K562 (cell line): ENCODE measurements at regions not wholly inside any gene's neighbourhood (a gene's known extent, or its start where the extent isn't known, plus 50 kb on each side); places are given as distances from the start of the nearest gene placed in this dataset.
A peak's percentile ranks its signal among the peaks of the same experiment; 100 is the strongest.
"Not testable (repeated sequence)": the region's sequence is repeated elsewhere in the genome, so short reads cannot be mapped to it uniquely, and the experiment has no call there.

Source experiments
- ATAC-seq: fragments of 200-7000 bp; cut with Tn5 transposase; 3 replicates; pipeline ENCODE4 v1.9.1; 2020; ENCODE audit warnings: moderate library complexity
- BruUV-seq: library from RNA; stranded (reverse); fragments of 400-500 nt; replicated peaks from 2 replicates; lab custom pipeline; 2021; lab: Mats Ljungman, UMichigan
- CTCF ChIA-PET: fragments of 300-600 bp; formaldehyde crosslinking; extraction: SDS; loops from one replicate; lab custom pipeline; 2021; ENCODE audit warnings: low intra/inter-chr PET ratio; lab: Yijun Ruan, JAX
- POLR2A ChIA-PET: fragments of 300-600, 350-650 bp; sonication (Branson Sonifier 250); formaldehyde crosslinking; extraction: SDS; loops from one replicate; lab custom pipeline; 2021; ENCODE audit warnings: antibody characterized with exemption, inconsistent platforms; lab: Yijun Ruan, JAX
- DNase-seq, 4 experiments: peaks; one replicate each; pipeline versions ENCODE4 v3.0.0 to v3.0.0-alpha.2; 2011 to 2018; ENCODE audit warnings: low spot score in 3 of 4, mixed read lengths in 3 of 4; ENCODE audit errors: extremely low read depth in 1 of 4
- FAIRE-seq: peaks from 2 replicates; lab custom pipeline; 2011; peaks lifted over from hg19 to GRCh38; lab: Jason Lieb, UNC
- H2AFZ ChIP-seq: 2 replicates; pipeline ENCODE4 v1.6.0; 2011; ENCODE audit warnings: low read depth, low read length, control low read depth, inconsistent platforms
- H3K27ac ChIP-seq: fragments of 200-600 bp; 3 replicates; pipeline ENCODE4 v1.8.0; 2011; ENCODE audit warnings: low read depth, mild to moderate bottlenecking, control low read depth, inconsistent platforms, low read length, moderate library complexity, mixed read lengths; ENCODE audit errors: extremely low read depth
- H3K27me3 ChIP-seq, 2 experiments: fragments of 300-600 bp in 1 of 2; 2 replicates in 1 of 2; 3 replicates in 1 of 2; pipeline versions ENCODE4 v1.6.0 to v1.8.0; 2011; ENCODE audit warnings: inconsistent platforms in 2 of 2, low read length in 2 of 2, mild to moderate bottlenecking in 1 of 2, mixed read lengths in 1 of 2, moderate library complexity in 1 of 2; ENCODE audit not compliant: control insufficient read depth in 2 of 2, insufficient read depth in 2 of 2
- H3K36me3 ChIP-seq: fragments of 300-600 bp; 3 replicates; pipeline ENCODE4 v1.8.0; 2011; ENCODE audit warnings: mild to moderate bottlenecking, low read length, inconsistent platforms; ENCODE audit not compliant: control insufficient read depth, insufficient read depth
- H3K4me1 ChIP-seq, 2 experiments: fragments of 200-600 bp in 1 of 2; replicated peaks in 1 of 2; 2 replicates in 1 of 2; 3 replicates in 1 of 2; pipeline versions ENCODE4 v1.5.1 to v1.8.0; 2011; ENCODE audit warnings: inconsistent platforms in 2 of 2, low read length in 2 of 2, mild to moderate bottlenecking in 1 of 2, mixed read lengths in 1 of 2, moderate library complexity in 1 of 2; ENCODE audit not compliant: control insufficient read depth in 2 of 2, insufficient read depth in 2 of 2
- H3K4me2 ChIP-seq: 2 replicates; pipeline ENCODE4 v1.6.1; 2011; ENCODE audit warnings: low read length, control low read depth, inconsistent platforms, mixed read lengths; ENCODE audit not compliant: insufficient read depth
- H3K4me3 ChIP-seq: fragments of 200-600 bp; sonication (generic), shearing (Covaris generic); 2 replicates; pipeline ENCODE4 v1.5.1; 2016; ENCODE audit warnings: control low read depth, inconsistent platforms
- H3K79me2 ChIP-seq: fragments of 200-600 bp; 3 replicates; pipeline ENCODE4 v1.8.0; 2011; ENCODE audit warnings: low read length, inconsistent platforms; ENCODE audit not compliant: control insufficient read depth, insufficient read depth
- H3K9ac ChIP-seq, 2 experiments: 2 replicates each; pipeline versions ENCODE4 v1.6.0 to v1.6.1; 2011; ENCODE audit warnings: low read depth in 2 of 2, low read length in 2 of 2, control low read depth in 1 of 2, inconsistent platforms in 1 of 2, mild to moderate bottlenecking in 1 of 2, mixed read lengths in 1 of 2; ENCODE audit not compliant: insufficient read depth in 1 of 2
- H3K9me1 ChIP-seq: one replicate; pipeline ENCODE4 v1.6.0; 2011; ENCODE audit warnings: inconsistent platforms, mild to moderate bottlenecking, low read length, moderate library complexity; ENCODE audit not compliant: control insufficient read depth, insufficient read depth
- H3K9me3 ChIP-seq: replicated peaks from 2 replicates; pipeline ENCODE4 v1.5.1; 2011; ENCODE audit warnings: low read depth, low read length, inconsistent platforms; ENCODE audit not compliant: control insufficient read depth, insufficient read depth
- H4K20me1 ChIP-seq: replicated peaks from 2 replicates; pipeline ENCODE4 v1.6.1; 2011; ENCODE audit warnings: low read length, inconsistent platforms, mixed read lengths; ENCODE audit not compliant: control insufficient read depth, insufficient read depth
- FOXP1 ChIP-seq: sonication (generic); formaldehyde crosslinking; IDR thresholded peaks from 2 replicates; pipeline ENCODE4 v1.8.0; 2022; ENCODE audit warnings: mild to moderate bottlenecking, missing genetic modification reagents
- HSF4 ChIP-seq: fragments of 250-450 bp; sonication (Bioruptor Pico); IDR thresholded peaks from 2 replicates; pipeline ENCODE4 v2.1.2; 2022; ENCODE audit warnings: mild to moderate bottlenecking, moderate library complexity, borderline replicate concordance
- MCM7 ChIP-seq, 2 experiments: fragments of 450-650 bp; IDR thresholded peaks; 2 replicates each; pipeline ENCODE4 v1.6.1; 2016 to 2018
- MECOM ChIP-seq: fragments of 250-450 bp; sonication (Bioruptor Pico); IDR thresholded peaks from 2 replicates; pipeline ENCODE4 v1.8.0; 2022; ENCODE audit warnings: inconsistent platforms
- RBM17 ChIP-seq: fragments of 200-400 bp; formaldehyde crosslinking; IDR thresholded peaks from 2 replicates; pipeline ENCODE4 v1.6.1; 2017; ENCODE audit warnings: low read depth, mild to moderate bottlenecking, low read length, borderline replicate concordance
- ZNF174 ChIP-seq: fragments of 250-450 bp; sonication (Bioruptor Pico); IDR thresholded peaks from 2 replicates; pipeline ENCODE4 v1.4.0; 2020; ENCODE audit warnings: mild to moderate bottlenecking
- WGBS: fragments of 100-300 bp; shearing (Covaris generic); methylation state at CpG from one replicate; pipeline ENCODE4 v1.1.6; 2016; ENCODE audit warnings: low coverage, mixed read lengths; ENCODE audit not compliant: insufficient coverage; ENCODE audit errors: missing lambda C conversion rate; 5-methylcytosine and 5-hydroxymethylcytosine counted together
- in situ Hi-C: fragments of 300-500 bp; cut with MboI; formaldehyde crosslinking; loops from 4 replicates; pipeline ENCODE4 v1.15.0; 2018; ENCODE audit warnings: inconsistent platforms, mixed read lengths
- intact Hi-C: fragments of 100-400 bp; cut with micrococcal nuclease; formaldehyde crosslinking; loops from 2 replicates; pipeline ENCODE4 v1.14.2; 2022
- TF ChIP-seq, protein P1 (sequence below): fragments of 450-650 bp; IDR thresholded peaks from 2 replicates; pipeline ENCODE4 v1.6.1; 2017; ENCODE audit warnings: antibody characterized with exemption
- TF ChIP-seq, protein P2 (sequence below): fragments of 450-650 bp; formaldehyde crosslinking; IDR thresholded peaks from 2 replicates; pipeline ENCODE4 v1.4.0; 2022; ENCODE audit warnings: mild to moderate bottlenecking, moderate library complexity
- TF ChIP-seq, protein P3 (sequence below): fragments of 250-450 bp; sonication (Bioruptor Pico); IDR thresholded peaks from 2 replicates; pipeline ENCODE4 v1.8.0; 2022; ENCODE audit warnings: inconsistent platforms

DNA sequence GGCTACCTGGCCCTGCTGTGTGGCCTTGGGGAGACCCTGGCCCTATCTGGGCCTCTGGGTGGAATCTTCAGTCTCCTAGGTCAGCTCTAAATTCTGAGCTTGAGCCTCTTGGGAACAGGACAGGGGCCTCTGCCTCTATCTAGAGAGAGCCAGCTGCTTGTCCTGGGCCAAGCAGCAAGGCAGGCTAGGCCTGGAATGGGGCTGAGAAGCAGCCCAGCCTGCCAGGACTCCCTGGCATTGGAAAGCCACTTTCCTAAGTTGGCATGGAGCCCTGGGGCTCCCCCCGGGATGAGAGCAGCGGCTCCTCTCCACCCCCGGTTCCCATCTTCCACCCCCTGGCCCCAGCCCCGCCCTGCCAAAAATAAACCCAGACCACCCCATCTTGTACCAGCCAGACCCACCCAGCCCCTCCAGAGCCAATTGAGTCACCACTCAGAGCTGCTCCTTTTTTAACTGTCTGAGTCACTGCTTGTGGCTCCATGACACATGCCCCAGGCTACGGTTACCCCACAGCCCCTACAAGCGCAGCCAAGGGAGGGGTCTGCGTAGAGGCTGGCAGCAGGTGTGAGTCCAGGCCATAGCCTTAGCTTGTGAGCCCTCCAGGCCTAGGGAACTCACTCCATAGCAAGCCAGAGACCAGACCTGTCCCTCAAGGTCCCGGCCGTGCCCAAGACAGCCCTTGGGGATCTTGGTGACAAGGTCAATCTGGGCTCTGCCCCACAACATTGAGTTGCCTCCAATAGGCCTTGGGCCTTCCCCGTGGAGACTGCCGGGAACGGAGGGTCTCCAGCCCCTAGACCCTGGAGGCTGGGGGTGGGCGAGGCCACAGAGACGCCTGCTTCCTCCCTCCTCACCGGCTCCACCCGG is 189.7 kb downstream of the TBC1D2B start:
- H3K9ac ChIP-seq, in situ Hi-C loops, DNase-seq, POLR2A ChIA-PET, H3K79me2 ChIP-seq, BruUV-seq, H3K27ac ChIP-seq, H3K9me1 ChIP-seq, H3K4me3 ChIP-seq, H4K20me1 ChIP-seq, H2AFZ ChIP-seq, CTCF ChIA-PET, H3K9me3 ChIP-seq, H3K4me1 ChIP-seq, intact Hi-C loops, ATAC-seq, H3K36me3 ChIP-seq, H3K4me2 ChIP-seq: not testable (repeated sequence)
- FAIRE-seq: peak; percentile 63
- WGBS: 4% methylated on average over 5 of the region's 16 CpGs
- H3K27me3 ChIP-seq: peaks cover 0 to 16% of the 10 kb centered on the region in 2 experiments; a peak in 1 of 5 replicates

DNA sequence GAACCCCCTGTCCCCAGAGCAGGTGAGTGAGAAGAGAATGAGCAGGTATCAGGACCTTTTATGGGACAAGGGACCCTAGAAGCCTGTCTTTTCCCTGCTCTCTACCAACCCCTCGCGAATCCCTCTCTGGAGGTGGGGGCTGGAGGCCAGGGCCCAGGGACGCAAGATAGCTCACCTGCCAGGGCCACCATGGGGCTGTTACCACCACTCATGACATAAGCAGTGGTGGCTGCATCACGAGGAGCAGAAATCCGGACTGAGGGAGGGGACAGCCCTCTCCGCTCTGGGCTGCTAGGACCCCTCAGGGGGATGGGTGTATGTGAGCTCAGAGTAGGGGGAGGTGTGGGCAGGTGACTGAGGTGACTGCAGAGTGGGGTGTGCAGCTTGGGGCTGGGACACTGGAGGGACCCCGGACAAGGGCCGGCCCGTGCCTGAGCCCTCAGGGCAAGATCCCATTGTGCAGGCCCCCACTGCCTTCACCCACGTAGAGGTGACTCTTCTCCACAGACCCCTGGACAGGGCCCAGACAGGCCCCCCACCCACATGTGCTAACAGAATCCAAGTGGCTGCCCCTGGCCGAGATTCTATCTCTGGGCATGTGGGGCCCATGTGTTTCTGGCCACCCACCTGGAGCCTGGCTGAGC is 190.6 kb downstream of the TBC1D2B start:
- POLR2A ChIA-PET: interaction anchor here (0.6 kb wide), 1 partner anchor 1567 kb away, joined by 3 read pairs; no protein-coding TSS in a partner anchor
- no TSS peak for BruUV-seq
- no peaks in the 10 kb centered on the region for H4K20me1 ChIP-seq
- H3K9ac ChIP-seq: no peak overlapping the region
- H3K9me1 ChIP-seq: no peaks in the 10 kb centered on the region
- no peak overlapping the region for H3K4me3 ChIP-seq
- H2AFZ ChIP-seq: no peak overlapping the region
- H3K4me2 ChIP-seq: no peak overlapping the region
- H3K9me3 ChIP-seq: no peaks in the 10 kb centered on the region
- no peak overlapping the region for H3K27ac ChIP-seq
- no peak for FAIRE-seq
- H3K36me3 ChIP-seq: no peaks in the 10 kb centered on the region
- 17% methylated on average over 6 of the region's 11 CpGs for WGBS
- no peak for DNase-seq
- no peak for ATAC-seq
- no peaks in the 10 kb centered on the region for H3K79me2 ChIP-seq
- H3K4me1 ChIP-seq: peaks cover 0 to 5% of the 10 kb centered on the region in 2 experiments; a peak in 2 of 5 replicates
- intact Hi-C loops: no loop called here
- CTCF ChIA-PET: no interaction called here
- peaks cover 0 to 20% of the 10 kb centered on the region in 2 experiments; a peak in 1 of 5 replicates for H3K27me3 ChIP-seq
- in situ Hi-C loops: no loop called here
- TF ChIP-seq MCM7 (IDR thresholded peaks at IDR 0.05): no peak
- no peak for TF ChIP-seq MECOM
- TF ChIP-seq, protein P1, sequence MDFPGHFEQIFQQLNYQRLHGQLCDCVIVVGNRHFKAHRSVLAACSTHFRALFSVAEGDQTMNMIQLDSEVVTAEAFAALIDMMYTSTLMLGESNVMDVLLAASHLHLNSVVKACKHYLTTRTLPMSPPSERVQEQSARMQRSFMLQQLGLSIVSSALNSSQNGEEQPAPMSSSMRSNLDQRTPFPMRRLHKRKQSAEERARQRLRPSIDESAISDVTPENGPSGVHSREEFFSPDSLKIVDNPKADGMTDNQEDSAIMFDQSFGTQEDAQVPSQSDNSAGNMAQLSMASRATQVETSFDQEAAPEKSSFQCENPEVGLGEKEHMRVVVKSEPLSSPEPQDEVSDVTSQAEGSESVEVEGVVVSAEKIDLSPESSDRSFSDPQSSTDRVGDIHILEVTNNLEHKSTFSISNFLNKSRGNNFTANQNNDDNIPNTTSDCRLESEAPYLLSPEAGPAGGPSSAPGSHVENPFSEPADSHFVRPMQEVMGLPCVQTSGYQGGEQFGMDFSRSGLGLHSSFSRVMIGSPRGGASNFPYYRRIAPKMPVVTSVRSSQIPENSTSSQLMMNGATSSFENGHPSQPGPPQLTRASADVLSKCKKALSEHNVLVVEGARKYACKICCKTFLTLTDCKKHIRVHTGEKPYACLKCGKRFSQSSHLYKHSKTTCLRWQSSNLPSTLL: no peak
- no peak for TF ChIP-seq FOXP1 (CRISPR knock-in tag)
- no peak for TF ChIP-seq ZNF174
- no peak for TF ChIP-seq RBM17
- no peak for TF ChIP-seq HSF4 (CRISPR knock-in tag)
- TF ChIP-seq, protein P2, sequence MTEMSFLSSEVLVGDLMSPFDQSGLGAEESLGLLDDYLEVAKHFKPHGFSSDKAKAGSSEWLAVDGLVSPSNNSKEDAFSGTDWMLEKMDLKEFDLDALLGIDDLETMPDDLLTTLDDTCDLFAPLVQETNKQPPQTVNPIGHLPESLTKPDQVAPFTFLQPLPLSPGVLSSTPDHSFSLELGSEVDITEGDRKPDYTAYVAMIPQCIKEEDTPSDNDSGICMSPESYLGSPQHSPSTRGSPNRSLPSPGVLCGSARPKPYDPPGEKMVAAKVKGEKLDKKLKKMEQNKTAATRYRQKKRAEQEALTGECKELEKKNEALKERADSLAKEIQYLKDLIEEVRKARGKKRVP: no peak
- TF ChIP-seq, protein P3, sequence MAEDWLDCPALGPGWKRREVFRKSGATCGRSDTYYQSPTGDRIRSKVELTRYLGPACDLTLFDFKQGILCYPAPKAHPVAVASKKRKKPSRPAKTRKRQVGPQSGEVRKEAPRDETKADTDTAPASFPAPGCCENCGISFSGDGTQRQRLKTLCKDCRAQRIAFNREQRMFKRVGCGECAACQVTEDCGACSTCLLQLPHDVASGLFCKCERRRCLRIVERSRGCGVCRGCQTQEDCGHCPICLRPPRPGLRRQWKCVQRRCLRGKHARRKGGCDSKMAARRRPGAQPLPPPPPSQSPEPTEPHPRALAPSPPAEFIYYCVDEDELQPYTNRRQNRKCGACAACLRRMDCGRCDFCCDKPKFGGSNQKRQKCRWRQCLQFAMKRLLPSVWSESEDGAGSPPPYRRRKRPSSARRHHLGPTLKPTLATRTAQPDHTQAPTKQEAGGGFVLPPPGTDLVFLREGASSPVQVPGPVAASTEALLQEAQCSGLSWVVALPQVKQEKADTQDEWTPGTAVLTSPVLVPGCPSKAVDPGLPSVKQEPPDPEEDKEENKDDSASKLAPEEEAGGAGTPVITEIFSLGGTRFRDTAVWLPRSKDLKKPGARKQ (CRISPR knock-in tag): no peak
